Breast epithelium (tissue), 4 donors: ENCODE measurements at regions not wholly inside any gene's neighbourhood (a gene's known extent, or its start where the extent isn't known, plus 50 kb on each side); places are given as distances from the start of the nearest gene placed in this dataset.

Source experiments
- DNase-seq, 2 donors: peaks; one replicate each; pipeline ENCODE4 v3.0.0-alpha.2; 2019; ENCODE audit warnings: low spot score in 2 of 2
- H3K27ac ChIP-seq, 2 donors: fragments of 200-600 bp; sonication (generic) in 1 of 2; one replicate each; pipeline ENCODE4 v1.5.1; 2016 to 2019; ENCODE audit warnings: mild to moderate bottlenecking in 1 of 2
- H3K27me3 ChIP-seq, 2 donors: fragments of 200-600 bp; sonication (generic) in 1 of 2; one replicate each; pipeline versions ENCODE4 v1.5.1 to v1.6.0; 2017 to 2019; ENCODE audit warnings: control low read depth in 1 of 2, mild to moderate bottlenecking in 1 of 2
- H3K36me3 ChIP-seq: fragments of 200-600 bp; one replicate; pipeline ENCODE4 v1.5.1; 2019
- H3K4me1 ChIP-seq, 2 donors: fragments of 200-600 bp; sonication (generic); one replicate each; pipeline ENCODE4 v1.5.1; 2016 to 2019; ENCODE audit warnings: control low read depth in 1 of 2
- H3K4me3 ChIP-seq, 3 donors: fragments of 200-600 bp; sonication (generic); 1 replicate in 2 of 3; 2 replicates in 1 of 3; pipeline ENCODE4 v1.5.1; 2016 to 2019; ENCODE audit warnings: mild to moderate bottlenecking in 3 of 3, moderate library complexity in 2 of 3
- H3K9me3 ChIP-seq, 2 donors: fragments of 200-600 bp; sonication (generic) in 1 of 2; one replicate each; pipeline ENCODE4 v1.5.1; 2016 to 2019; ENCODE audit warnings: control low read depth in 1 of 2
- POLR2A ChIP-seq: fragments of 450-650 bp; IDR thresholded peaks from one replicate; pipeline ENCODE4 v1.6.1; 2016; ENCODE audit warnings: antibody characterized with exemption, mild to moderate bottlenecking, moderate library complexity
- POLR2AphosphoS5 ChIP-seq, 3 donors: sonication (generic); formaldehyde crosslinking; IDR thresholded peaks; one replicate each; pipeline ENCODE4 v1.6.1; 2017; ENCODE audit warnings: antibody characterized with exemption in 3 of 3
- intact Hi-C: fragments of 100-400 bp; cut with DNase I; formaldehyde crosslinking; loops from one replicate; pipeline ENCODE4 v1.15.1; 2023; ENCODE audit warnings: low total_unique reads
- TF ChIP-seq, protein P1 (sequence below), 3 donors: fragments of 450-650 bp; IDR thresholded peaks; one replicate each; pipeline ENCODE4 v1.5.1; 2016 to 2017; ENCODE audit warnings: antibody characterized with exemption in 3 of 3, mild to moderate bottlenecking in 3 of 3, moderate library complexity in 3 of 3

DNA sequence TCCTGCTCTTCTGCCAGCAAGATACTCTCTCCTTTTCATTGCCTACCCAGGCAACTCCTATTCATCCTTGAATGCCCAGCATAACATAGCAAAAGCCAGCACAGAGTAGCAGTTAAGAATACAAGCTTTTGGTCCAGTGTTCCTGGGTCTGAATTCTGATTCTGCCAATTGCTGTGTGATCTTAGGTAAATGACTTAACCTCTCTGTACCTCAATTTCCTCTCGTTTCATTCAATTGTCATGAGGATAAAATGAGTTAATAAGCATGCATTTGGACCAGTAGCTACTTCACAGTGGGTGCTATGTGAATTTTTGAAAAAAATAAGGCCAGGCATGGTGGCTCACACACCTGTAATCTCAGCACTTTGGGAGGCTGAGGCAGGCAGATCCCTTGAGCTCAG, 346.0 kb downstream of the BUD13 start:
- DNase-seq: no peak
- no peaks in the 10 kb centered on the region for H3K36me3 ChIP-seq
- no peak overlapping the region for H3K27ac ChIP-seq
- H3K27me3 ChIP-seq: no peaks in the 10 kb centered on the region
- no peaks in the 10 kb centered on the region for H3K9me3 ChIP-seq
- intact Hi-C loops: no loop called here
- TF ChIP-seq, protein P1, sequence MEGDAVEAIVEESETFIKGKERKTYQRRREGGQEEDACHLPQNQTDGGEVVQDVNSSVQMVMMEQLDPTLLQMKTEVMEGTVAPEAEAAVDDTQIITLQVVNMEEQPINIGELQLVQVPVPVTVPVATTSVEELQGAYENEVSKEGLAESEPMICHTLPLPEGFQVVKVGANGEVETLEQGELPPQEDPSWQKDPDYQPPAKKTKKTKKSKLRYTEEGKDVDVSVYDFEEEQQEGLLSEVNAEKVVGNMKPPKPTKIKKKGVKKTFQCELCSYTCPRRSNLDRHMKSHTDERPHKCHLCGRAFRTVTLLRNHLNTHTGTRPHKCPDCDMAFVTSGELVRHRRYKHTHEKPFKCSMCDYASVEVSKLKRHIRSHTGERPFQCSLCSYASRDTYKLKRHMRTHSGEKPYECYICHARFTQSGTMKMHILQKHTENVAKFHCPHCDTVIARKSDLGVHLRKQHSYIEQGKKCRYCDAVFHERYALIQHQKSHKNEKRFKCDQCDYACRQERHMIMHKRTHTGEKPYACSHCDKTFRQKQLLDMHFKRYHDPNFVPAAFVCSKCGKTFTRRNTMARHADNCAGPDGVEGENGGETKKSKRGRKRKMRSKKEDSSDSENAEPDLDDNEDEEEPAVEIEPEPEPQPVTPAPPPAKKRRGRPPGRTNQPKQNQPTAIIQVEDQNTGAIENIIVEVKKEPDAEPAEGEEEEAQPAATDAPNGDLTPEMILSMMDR (IDR thresholded peaks at IDR 0.05): no peak
- no peaks in the 10 kb centered on the region for H3K4me1 ChIP-seq
- H3K4me3 ChIP-seq: no peak overlapping the region

DNA sequence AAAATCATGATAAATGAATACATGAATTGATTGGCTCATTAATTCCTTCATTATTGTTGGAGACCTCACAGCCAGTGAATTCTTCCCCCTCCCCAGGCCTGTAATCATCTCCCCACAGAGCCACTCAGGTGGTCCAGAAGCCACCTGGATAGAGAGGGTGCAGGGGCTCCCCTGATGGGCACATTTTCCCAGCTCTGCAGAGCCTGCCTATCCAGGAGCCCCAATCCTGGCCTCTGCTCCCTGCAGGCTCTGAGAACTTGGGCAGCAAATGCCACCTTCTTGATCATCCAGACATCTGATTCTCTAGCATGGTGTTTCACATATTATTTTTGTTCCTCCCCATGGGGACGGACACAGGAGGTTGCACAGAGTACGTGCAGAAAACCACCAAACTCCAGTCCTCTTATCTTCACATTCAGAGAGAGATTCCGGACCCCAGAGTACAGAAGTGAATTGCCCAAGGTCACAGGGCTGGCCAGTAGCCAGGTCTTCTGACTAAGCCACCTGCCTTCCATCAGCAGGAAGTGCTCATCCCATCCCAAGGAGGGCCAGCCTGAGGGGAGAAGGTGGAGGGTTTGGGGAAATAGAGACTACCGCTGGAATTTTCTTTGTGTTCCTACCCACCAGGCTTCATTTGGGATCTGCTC, 348.0 kb downstream of the BUD13 start:
- H3K9me3 ChIP-seq: no peaks in the 10 kb centered on the region
- H3K27me3 ChIP-seq: no peaks in the 10 kb centered on the region
- H3K4me1 ChIP-seq: no peaks in the 10 kb centered on the region
- TF ChIP-seq POLR2AphosphoS5 (IDR thresholded peaks at IDR 0.05): no peak
- TF ChIP-seq, protein P1 (IDR thresholded peaks at IDR 0.05): no peak
- TF ChIP-seq POLR2A: no peak
- no peaks in the 10 kb centered on the region for H3K36me3 ChIP-seq
- no peak overlapping the region for H3K4me3 ChIP-seq
- no peak overlapping the region for H3K27ac ChIP-seq
- DNase-seq: no peak
- intact Hi-C loops: no loop called here

DNA sequence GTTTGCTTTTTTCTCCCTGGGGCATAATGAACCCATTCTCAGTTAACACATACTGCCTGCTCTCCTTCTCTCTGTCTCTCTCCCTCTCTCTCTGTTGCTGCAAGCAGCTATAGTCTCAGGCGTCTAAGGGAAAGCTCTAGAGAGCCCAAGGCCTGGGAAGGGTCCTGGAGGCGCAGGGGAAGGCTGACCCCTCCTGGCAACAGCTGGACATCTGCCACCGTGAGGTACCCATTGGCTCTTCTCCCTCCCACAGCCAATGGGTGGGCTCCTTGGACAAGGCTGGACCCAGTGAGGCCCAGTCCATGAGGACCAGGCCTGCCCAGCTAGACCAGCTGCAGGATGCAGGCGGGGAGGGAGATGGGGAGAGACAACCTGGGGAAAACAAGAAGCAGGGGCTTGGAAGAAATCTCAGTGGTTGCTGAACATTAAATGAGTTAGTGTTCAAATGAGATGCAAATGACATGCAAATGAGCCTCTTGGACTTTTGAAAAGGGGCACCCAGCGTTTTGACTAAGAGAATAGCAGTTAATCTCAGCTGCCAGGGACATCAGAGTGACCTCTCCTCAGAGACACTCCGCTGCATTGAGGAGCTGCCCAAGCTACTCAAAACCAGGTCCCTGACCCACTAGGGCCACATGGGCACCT, 349.7 kb downstream of the BUD13 start:
- no peaks in the 10 kb centered on the region for H3K36me3 ChIP-seq
- no peaks in the 10 kb centered on the region for H3K9me3 ChIP-seq
- H3K4me3 ChIP-seq: no peak overlapping the region
- H3K27ac ChIP-seq: no peak overlapping the region
- H3K4me1 ChIP-seq: no peaks in the 10 kb centered on the region
- no peak for TF ChIP-seq POLR2A
- TF ChIP-seq, protein P1 (IDR thresholded peaks at IDR 0.05): no peak
- TF ChIP-seq POLR2AphosphoS5 (IDR thresholded peaks at IDR 0.05): no peak
- no peak for DNase-seq
- intact Hi-C loops: no loop called here
- H3K27me3 ChIP-seq: no peaks in the 10 kb centered on the region

DNA sequence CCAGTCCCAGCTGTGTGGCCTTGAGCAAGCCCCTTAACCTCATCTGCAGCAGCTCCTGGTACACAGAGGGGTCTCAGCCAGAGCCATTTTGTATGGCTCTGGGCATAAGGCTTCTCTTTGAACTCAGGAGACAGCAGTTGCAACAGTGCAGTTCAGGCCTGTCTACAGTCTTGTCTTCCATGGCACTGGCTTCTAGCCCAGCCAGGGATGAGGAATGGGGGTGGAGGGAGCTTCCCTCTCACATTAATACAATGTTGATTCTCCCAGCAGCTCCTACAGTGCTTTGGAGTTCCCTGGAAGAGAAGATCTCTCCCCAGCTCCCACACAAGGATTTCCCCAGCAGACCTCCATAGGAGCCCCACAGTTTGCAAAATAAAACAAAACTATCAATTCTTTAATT, 350.2 kb downstream of the BUD13 start:
- Histone ChIP-seq H3K4me1 (no peaks in the 10 kb centered on the region), H3K4me3 (no peak overlapping the region), H3K9me3 (no peaks in the 10 kb centered on the region), H3K36me3 (no peaks in the 10 kb centered on the region), H3K27ac (no peak overlapping the region), H3K27me3 (no peaks in the 10 kb centered on the region)
- no peak for DNase-seq
- intact Hi-C loops: no loop called here
- TF ChIP-seq, protein P1 (IDR thresholded peaks at IDR 0.05): no peak
- TF ChIP-seq POLR2A (no peak), POLR2AphosphoS5 (IDR thresholded peaks at IDR 0.05) (no peak)

DNA sequence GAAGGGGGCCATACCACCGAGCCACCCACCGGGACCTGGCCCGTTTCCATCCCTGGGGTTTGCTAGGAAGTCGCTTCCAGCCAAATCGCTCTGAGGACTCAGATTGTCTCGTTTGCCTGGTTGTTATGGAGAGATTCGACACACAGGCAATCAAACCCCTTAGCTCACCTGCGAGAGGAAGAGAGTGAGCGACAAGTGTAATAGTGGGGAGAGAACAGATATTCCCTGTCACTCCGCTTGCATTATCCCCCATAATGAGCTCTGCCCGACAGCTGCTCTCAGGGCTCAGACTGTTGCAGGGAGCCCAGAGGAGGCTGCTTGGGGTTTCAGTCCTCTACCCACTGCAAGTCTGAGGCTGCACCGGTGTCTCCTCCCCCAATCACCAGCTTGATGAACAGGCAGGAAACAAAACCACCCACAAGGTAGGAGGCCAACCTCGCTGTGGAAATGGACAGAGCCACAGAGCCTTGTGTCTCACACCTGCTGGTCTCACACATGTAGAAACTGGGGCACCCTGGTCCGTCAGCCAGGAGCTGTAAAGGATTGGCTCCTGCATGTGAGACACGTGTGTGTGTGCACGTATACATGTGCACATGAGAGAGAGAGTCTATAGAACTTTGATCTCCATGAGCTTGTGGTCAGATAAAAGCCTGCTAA, 351.1 kb downstream of the BUD13 start:
- TF ChIP-seq POLR2AphosphoS5 (IDR thresholded peaks at IDR 0.05) (no peak), POLR2A (no peak)
- TF ChIP-seq, protein P1 (IDR thresholded peaks at IDR 0.05): no peak
- intact Hi-C loops: no loop called here
- no peak overlapping the region for H3K27ac ChIP-seq
- no peak for DNase-seq
- no peaks in the 10 kb centered on the region for H3K9me3 ChIP-seq
- H3K27me3 ChIP-seq: no peaks in the 10 kb centered on the region
- no peak overlapping the region for H3K4me3 ChIP-seq
- no peaks in the 10 kb centered on the region for H3K4me1 ChIP-seq
- H3K36me3 ChIP-seq: no peaks in the 10 kb centered on the region
